Heart right ventricle (tissue), 16 donors: ENCODE measurements at regions not wholly inside any gene's neighbourhood (a gene's known extent, or its start where the extent isn't known, plus 50 kb on each side); places are given as distances from the start of the nearest gene placed in this dataset.

Experiments used
- ATAC-seq, 8 donors: fragments of 200-7000 bp; cut with Tn5 transposase; one replicate each; pipeline ENCODE4 v1.9.1; 2020; ENCODE audit warnings: mild to moderate bottlenecking in 8 of 8, moderate library complexity in 8 of 8, moderate number of reproducible peaks in 1 of 8
- DNase-seq, 2 donors: peaks; one replicate each; pipeline ENCODE4 v3.0.0-alpha.2; 2020
- H3K27ac ChIP-seq, 10 donors: fragments of 200-600 bp; sonication (generic) in 2 of 10; one replicate each; pipeline versions ENCODE4 v1.5.0 to v1.8.0; 2020 to 2022; ENCODE audit warnings: mild to moderate bottlenecking in 3 of 10
- H3K27me3 ChIP-seq, 7 donors: fragments of 200-600 bp; one replicate each; pipeline ENCODE4 v1.8.0; 2021 to 2022; ENCODE audit warnings: mild to moderate bottlenecking in 2 of 7
- H3K36me3 ChIP-seq, 9 donors: fragments of 200-600 bp; sonication (generic) in 1 of 9; one replicate each; pipeline versions ENCODE4 v1.5.0 to v1.8.0; 2020 to 2022; ENCODE audit warnings: mild to moderate bottlenecking in 2 of 9
- H3K4me1 ChIP-seq, 9 donors: fragments of 200-600 bp; sonication (generic) in 1 of 9; one replicate each; pipeline versions ENCODE4 v1.5.0 to v1.8.0; 2020 to 2022; ENCODE audit warnings: mild to moderate bottlenecking in 4 of 9
- H3K4me3 ChIP-seq, 10 donors: fragments of 200-600 bp; sonication (generic) in 2 of 10; one replicate each; pipeline versions ENCODE4 v1.5.0 to v1.8.0; 2020 to 2022; ENCODE audit warnings: mild to moderate bottlenecking in 7 of 10, moderate library complexity in 2 of 10
- H3K9me3 ChIP-seq, 11 donors: fragments of 200-600 bp in 10 of 11; sonication (generic) in 2 of 11; one replicate each; pipeline versions ENCODE4 v1.5.0 to v1.8.0; 2013 to 2022; ENCODE audit warnings: mild to moderate bottlenecking in 2 of 11, control low read depth in 1 of 11, moderate library complexity in 1 of 11
- WGBS, 2 donors: extraction: QIAGEN DNeasy Blood & Tissue Kit; methylation state at CpG; one replicate each; pipeline ENCODE4 v1.1.7; 2013; ENCODE audit warnings: inconsistent platforms in 1 of 2; 5-methylcytosine and 5-hydroxymethylcytosine counted together
- intact Hi-C, 10 donors: fragments of 100-400 bp; cut with DNase I; formaldehyde crosslinking; loops; one replicate each; pipeline versions ENCODE4 v1.11.1 to v1.14.2; 2022
- TF ChIP-seq, protein P1 (sequence below), 9 donors: fragments of 200-600 bp; sonication (generic) in 2 of 9; IDR thresholded peaks; one replicate each; pipeline versions ENCODE4 v1.5.0 to v1.8.0; 2021 to 2022; ENCODE audit warnings: antibody characterized with exemption in 9 of 9, mild to moderate bottlenecking in 5 of 9, moderate library complexity in 1 of 9
- donor health status: Arrhythmogenic right ventricular cardiomyopathy.
- donor health status: ischemic (EF 13 %, LVEDD 7.1; RV severe dilation, severe dysfunction).
- donor health status: healthy with polysubstance abuse.
- donor health status: DM: no; HTN: yes; CAD: no.
- donor health status: DM: no; HTN: no; CAD: no.
- donor health status: ischemic (EF 25% LVEDD 6.9; RV normal size, moderate dysfunction).
- donor health status: ischemic (EF 25% LVEDD 5.7; RV mildly dilated, moderate dysfunction).
- donor health status: healthy.
- donor health status: DM: yes; HTN: yes; CAD: no.
- donor health status: Ischemic cardiomyopathy.
- donor health status: ischemic (EF 35%, LVEDD 5.7; RV mildly dilated, moderate dysfunction).
- donor health status: nonischemic (EF 11% LVEDD 7.7; RV severe dilation, severe dysfunction).
- donor health status: DM: yes; HTN: yes; CAD: no.
- donor health status: PGD.
- donor health status: ischemic (EF 29% LVEDD 5.4; RV normal size, mild dysfunction).
- donor health status: nonischemic (EF 23%, LVEDD 6.1; RV moderate dilation, normal function).

DNA sequence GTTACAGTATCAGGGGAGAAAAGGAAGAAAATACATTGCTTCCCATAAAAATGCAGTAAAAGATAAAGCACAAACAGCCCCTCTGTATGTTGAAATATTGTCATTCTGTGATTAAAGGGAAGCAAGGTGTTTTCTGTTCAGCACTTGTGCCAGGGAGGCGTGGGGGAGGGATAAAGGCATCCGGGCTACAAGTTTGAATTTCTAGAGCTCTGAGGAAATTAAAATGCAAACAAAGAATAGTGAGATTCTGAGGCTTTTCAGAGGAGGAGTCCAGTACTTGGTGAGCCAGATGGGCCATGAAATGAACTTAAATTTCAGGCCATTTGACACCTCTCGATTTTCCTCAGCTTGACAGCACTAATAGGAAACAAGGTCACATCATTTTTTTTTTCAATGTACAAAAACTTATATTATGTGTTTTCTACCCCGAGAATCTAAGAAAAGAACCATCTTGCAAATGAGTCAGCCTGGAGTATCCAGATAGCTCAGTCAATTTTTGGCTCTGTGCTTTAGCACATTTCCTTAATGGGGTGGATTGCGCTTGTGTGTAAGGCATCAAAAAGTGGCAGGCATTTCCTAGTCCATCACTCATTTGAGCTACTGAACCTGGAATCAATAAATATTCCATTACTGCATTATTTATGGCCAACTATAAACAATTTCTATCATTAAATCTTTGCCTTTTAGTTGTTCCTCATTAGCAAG is 640.8 kb upstream of the TBL1XR1 start:
- H3K9me3 ChIP-seq: no peaks in the 10 kb centered on the region
- TF ChIP-seq, protein P1, sequence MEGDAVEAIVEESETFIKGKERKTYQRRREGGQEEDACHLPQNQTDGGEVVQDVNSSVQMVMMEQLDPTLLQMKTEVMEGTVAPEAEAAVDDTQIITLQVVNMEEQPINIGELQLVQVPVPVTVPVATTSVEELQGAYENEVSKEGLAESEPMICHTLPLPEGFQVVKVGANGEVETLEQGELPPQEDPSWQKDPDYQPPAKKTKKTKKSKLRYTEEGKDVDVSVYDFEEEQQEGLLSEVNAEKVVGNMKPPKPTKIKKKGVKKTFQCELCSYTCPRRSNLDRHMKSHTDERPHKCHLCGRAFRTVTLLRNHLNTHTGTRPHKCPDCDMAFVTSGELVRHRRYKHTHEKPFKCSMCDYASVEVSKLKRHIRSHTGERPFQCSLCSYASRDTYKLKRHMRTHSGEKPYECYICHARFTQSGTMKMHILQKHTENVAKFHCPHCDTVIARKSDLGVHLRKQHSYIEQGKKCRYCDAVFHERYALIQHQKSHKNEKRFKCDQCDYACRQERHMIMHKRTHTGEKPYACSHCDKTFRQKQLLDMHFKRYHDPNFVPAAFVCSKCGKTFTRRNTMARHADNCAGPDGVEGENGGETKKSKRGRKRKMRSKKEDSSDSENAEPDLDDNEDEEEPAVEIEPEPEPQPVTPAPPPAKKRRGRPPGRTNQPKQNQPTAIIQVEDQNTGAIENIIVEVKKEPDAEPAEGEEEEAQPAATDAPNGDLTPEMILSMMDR (IDR thresholded peaks at IDR 0.05): no peak
- no peak overlapping the region for H3K27ac ChIP-seq
- ATAC-seq (no peak), DNase-seq (no peak)
- no peak overlapping the region for H3K4me3 ChIP-seq
- no peaks in the 10 kb centered on the region for H3K36me3 ChIP-seq
- intact Hi-C loops: no loop called here
- no peaks in the 10 kb centered on the region for H3K27me3 ChIP-seq
- peaks cover 0 to 15% (median 5%) of the 10 kb centered on the region in 9 donors for H3K4me1 ChIP-seq
- 75 to 77% methylated on average over 5 of the region's 5 CpGs for WGBS, 2 donors

DNA sequence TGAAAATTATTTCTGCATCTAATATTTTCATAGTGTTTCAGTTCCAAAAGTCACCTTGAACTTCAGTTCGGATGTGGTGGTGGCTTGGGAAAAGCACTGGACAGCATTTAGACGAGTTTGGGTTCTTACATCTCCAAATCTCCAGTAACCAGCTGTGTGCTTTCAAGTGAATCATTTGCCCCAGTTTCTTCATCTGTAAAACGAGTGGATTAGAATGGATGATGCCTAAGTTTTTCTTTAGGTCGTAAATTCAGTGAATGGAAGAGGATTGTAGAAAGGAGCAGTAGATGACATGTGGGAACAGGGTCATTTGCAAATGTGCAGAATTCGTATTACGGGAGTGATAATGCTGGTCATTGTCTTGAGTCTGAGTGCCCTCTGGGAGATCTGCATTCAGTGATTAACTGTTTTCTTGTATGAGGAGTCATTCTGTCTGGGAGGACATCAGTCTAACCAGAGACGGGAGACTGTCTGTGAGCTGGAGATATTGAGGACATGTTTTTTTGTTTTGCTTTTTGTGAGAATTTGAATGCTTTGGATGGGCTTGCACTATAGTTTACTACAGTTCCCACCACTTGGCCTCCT is 641.6 kb upstream of the TBL1XR1 start:
- H3K27ac ChIP-seq: no peak overlapping the region
- no peak overlapping the region for H3K4me3 ChIP-seq
- TF ChIP-seq, protein P1 (IDR thresholded peaks at IDR 0.05): no peak
- no peaks in the 10 kb centered on the region for H3K27me3 ChIP-seq
- H3K4me1 ChIP-seq: peaks cover 0 to 13% (median 0%) of the 10 kb centered on the region in 9 donors
- H3K36me3 ChIP-seq: no peaks in the 10 kb centered on the region
- H3K9me3 ChIP-seq: no peaks in the 10 kb centered on the region
- intact Hi-C loops: no loop called here
- DNase-seq (no peak), ATAC-seq (no peak)
- 89 to 94% methylated on average over 7 of the region's 7 CpGs for WGBS, 2 donors

DNA sequence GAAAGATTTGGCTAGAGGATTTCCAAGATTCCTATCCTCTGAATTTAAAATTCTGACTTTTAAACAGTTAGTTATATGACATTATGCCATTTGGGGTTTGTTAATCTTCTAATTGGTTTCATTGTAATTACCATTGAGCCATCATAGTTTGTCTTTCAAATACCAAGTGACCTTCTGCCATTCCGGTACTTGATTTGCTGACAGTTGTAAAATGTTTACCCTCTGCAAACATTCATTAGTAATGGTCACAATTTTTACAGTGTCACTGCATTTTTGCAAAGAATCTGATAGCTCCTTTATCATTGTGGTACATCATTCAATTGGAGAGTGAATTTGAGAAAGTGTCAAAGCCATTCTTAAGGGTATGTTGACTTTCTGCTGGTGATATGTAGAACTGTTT is 645.0 kb upstream of the TBL1XR1 start:
- intact Hi-C loops: no loop called here
- H3K9me3 ChIP-seq: no peaks in the 10 kb centered on the region
- no peak overlapping the region for H3K27ac ChIP-seq
- H3K4me3 ChIP-seq: no peak overlapping the region
- TF ChIP-seq, protein P1 (IDR thresholded peaks at IDR 0.05): no peak
- ATAC-seq (no peak), DNase-seq (no peak)
- H3K27me3 ChIP-seq: no peaks in the 10 kb centered on the region
- WGBS, 2 donors: 99 to 100% methylated on average over 1 of the region's 1 CpG
- no peaks in the 10 kb centered on the region for H3K36me3 ChIP-seq
- H3K4me1 ChIP-seq: peaks cover 0 to 4% (median 0%) of the 10 kb centered on the region in 9 donors

DNA sequence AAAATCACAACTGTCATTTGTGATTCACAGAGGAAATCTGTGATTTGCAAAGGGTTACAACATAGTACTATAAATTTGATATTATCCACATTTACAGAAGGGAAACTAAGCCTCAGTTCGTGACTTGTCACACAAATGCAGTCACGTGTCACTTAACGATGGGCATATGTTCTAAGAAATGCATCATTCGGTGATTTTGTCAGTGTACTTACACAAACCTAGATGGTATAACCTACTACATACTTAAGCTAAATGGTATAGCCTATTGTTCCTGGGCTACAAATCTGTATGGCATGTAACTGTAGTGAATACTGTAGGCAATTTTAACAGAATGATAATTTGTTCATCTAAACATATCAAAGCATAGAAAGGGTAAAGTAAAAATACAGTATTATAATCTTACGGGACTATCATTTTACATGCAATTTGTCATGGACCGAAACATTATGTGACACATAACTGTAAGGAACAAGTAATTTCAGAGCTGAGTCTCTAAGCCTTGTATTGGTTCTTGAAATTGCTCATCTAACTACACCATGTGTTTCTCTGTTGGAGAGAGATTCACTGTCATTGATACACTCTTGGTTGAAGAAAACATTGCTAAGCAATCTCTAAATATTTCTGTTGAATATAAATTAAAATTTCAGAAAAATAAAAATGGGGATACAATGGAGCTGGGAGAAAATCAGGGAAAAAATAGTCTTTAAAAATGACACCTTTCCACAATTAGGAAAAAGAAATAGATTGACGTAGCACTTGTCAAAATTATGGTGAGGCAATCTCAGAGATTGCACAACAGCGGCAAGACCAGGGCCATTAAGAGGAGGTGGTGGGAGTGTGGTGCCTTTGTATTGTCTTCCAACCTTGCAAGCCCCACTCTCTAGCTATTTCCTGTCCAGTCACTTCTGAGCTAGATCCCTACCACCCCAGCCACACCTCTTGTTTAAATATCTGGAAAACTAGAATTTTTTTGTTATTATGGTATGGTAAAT is 645.8 kb upstream of the TBL1XR1 start:
- DNase-seq: no peak
- H3K4me1 ChIP-seq: peaks cover 0 to 4% (median 0%) of the 10 kb centered on the region in 9 donors
- H3K9me3 ChIP-seq: no peaks in the 10 kb centered on the region
- H3K4me3 ChIP-seq: no peak overlapping the region
- TF ChIP-seq, protein P1 (IDR thresholded peaks at IDR 0.05): no peak
- H3K36me3 ChIP-seq: no peaks in the 10 kb centered on the region
- 97% methylated on average over 8 of the region's 8 CpGs for WGBS, 2 donors
- intact Hi-C loops: no loop called here
- no peaks in the 10 kb centered on the region for H3K27me3 ChIP-seq
- no peak for ATAC-seq
- no peak overlapping the region for H3K27ac ChIP-seq
